ENCODE measurements at regions not wholly inside any gene's neighbourhood (a gene's known extent, or its start where the extent isn't known, plus 50 kb on each side); places are given as distances from the start of the nearest gene placed in this dataset.
"Not testable (repeated sequence)": the region's sequence is repeated elsewhere in the genome, so short reads cannot be mapped to it uniquely, and the experiment has no call there.

GRCh38 chr13:61215116-61215515, 200.5 kb downstream of the PCDH20 start:
- no peak for DNase-seq

DNA sequence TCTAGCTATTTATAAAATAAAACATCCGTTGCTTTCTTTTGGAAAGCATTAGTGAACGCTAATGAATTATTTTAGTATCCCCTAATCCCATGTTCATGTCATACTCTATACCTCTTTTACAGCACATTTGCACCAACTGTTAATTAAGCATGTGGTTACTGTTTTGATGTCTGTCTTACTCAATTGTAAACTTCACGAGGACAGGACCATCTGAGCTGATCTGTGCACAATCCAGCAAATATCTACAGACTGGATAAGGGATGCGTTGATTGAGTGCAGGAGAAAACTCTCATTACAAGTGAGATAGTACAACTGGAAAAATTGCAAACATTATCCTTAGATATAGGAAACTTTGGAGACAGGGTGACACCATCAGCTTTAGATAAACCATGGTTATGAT, 201.1 kb downstream of the PCDH20 start:
- DNase-seq = no peak

DNA sequence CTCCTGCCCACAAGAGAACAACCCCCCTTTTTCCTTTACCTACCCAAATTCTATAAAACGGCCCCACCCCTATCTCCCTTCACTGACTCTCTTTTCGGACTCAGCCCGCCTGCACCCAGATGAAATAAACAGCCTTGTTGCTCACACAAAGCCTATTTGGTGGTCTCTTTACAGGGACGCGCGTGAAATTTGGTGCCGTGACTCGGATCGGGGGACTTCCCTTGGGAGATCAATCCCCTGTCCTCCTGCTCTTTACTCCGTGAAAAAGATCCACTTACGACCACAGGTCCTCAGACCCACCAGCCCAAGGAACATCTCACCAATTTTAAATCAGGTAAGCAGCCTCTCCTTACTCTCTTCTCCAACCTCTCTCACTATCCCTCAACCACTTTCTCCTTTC, 209.8 kb downstream of the PCDH20 start:
- not testable (repeated sequence) for DNase-seq

DNA sequence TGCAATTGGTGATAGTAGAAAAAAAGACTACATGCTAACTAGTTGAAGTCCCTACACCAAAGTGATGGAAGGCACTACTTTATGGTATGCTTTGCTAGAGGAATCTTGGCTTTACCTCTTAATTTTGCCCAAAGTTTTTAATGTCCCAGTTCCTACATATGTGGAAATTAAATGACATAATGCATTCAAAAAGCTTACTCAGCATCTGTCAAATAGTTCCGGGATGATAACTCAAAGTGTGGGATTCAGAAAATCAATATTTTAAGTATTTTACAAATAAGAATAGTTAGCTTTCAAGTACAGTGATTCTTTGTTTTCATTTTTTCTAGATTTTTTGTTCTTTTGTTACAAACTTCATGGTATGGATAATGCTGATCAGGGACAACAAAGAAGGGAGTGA, 211.6 kb downstream of the PCDH20 start:
- DNase-seq = no peak

GRCh38 chr13:61202042-61202441, 213.6 kb downstream of the PCDH20 start:
- no peak for DNase-seq

GRCh38 chr13:61192826-61193225, 222.8 kb downstream of the PCDH20 start:
- DNase-seq = no peak

GRCh38 chr13:61188057-61188456, 227.6 kb downstream of the PCDH20 start:
- no peak for DNase-seq

DNA sequence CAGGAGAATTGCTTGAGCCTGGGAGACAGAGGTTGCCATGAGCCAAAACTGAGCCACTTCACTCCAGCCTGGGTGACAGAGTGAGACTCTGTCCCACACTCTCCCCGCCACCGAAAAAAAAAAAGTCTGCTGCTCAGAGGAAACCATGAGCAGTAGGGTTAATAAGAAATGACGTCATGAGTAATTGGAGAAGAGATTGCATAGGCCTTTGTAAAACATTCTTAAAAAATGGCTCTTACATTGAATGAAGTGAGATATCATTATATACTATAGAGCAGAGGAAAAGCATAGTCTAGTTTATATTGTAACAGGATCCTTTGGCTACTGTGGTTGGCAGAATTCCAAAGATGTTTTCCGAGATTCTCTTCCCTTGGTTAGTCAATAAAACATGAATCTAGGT, 228.2 kb downstream of the PCDH20 start:
- DNase-seq = no peak

GRCh38 chr13:61183670-61184069, 232.0 kb downstream of the PCDH20 start:
- DNase-seq = no peak

DNA sequence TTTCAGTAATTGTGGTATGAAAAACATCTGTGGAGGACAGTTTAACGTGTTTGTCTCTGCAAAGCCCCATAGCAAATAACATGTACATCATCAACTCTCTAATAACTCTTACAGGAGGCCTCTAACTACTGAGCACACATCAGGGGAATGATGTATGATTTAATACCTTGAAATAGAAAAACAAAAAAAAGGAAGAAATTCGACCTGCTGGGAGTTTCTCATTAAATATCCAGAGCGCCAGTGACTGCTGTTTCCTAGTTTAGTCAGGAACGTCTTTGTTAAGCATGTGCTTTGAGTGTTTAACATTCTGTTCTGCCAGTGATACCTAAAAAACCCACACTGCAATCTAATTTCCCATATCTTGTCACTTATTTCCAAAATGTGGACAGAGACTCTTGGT, 235.4 kb downstream of the PCDH20 start:
- peak; percentile 12 for DNase-seq

DNA sequence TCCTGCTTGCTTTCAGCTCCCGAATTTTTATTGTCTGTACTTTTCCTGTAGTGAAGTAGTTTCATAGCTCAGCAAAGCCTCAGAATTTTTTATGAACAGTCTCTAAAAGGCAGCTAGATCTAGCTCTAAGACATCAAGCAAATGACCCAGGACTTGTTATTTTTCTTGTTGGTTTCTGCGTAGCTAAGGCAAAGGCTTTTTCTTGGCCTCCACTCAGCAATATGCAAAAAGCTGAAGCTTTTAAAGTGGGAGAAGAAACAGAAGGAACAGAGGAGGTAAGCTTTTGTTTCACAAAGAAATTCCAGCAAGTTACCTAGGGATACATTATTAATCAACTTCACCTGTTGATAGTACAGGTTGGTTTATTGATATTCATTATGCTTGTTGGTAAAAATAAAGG, 235.9 kb downstream of the PCDH20 start:
- DNase-seq = peak; percentile 13

- no peak for DNase-seq
Measured at GRCh38 chr13:61170856-61171255, 244.8 kb downstream of the PCDH20 start.

DNA sequence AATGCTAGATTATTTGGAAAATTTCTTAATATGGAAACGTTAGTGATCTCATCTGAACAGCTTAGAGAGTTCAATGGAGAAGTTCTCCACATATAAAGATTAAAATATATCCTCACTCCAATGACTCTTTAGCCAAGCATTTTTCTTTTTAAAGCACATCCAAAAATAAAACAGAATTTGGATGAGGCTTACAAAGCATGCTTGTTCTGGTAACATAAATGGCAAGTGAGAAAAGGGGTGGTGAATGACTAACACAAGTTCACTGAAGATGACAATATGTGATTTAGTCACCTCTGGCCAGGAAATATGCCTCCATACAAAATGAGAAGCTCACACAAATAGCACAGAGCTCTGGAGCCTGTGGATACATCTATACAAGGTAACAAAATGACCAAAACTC, 253.0 kb downstream of the PCDH20 start:
- DNase-seq = no peak

DNA sequence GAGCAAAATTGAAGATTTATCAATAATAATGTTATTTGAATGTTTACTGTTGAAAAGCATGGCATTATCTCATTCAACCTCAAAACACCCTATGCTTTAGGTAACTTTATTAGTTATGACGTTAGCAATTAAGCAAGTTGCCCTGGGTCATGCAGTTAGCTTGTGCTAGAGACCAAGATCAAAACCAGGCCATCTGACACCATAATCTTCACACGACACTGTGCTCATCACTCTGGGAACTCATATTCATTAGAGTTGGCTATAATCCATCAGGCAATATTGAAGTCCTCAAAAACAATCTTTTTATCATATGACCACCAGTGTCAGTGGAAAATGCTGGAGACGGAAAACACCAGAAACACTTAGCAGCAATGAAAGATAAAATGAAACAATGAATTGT, 253.5 kb downstream of the PCDH20 start:
- DNase-seq = no peak

DNA sequence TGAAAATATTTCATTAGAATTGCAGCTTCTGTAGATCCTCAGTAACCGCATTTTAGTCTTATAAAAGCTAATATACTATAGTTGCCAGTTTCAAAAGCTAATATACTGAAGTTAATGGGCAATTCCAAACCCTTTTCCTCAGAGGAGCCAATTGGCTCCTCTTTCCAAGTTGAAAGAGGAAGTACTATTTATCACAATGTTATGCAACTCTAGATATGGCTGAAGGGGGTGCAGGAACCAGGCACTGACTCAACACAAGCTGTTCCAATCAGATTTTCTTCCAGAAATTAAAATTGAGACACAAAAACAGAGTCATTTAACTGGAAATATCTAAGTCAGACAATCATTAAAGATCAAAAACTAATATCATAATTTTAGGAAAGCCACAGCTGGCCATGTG, 258.9 kb downstream of the PCDH20 start:
- DNase-seq = no peak

DNA sequence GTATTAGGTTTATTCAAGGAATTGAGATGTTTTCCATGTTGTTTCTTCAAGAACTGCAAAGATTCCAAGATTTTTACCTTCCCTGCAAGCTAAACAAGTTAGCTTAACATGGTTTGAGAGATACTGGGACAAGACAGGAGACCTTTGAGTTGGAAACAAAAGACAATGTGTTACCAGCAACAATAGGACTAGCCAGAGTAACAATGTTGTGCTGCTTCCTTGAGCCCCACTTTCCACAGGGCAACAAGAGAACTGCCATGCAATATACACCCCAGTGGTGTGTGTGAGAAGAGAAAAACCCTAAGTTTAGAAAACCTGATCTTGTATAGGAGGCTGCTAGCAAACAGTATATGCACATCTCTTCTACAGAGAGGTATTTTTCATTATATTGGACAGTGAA, 264.6 kb downstream of the PCDH20 start:
- no peak for DNase-seq

GRCh38 chr13:61149331-61149730, 266.3 kb downstream of the PCDH20 start:
- DNase-seq = no peak

GRCh38 chr13:61148691-61149315, 266.8 kb downstream of the PCDH20 start:
- no peak for DNase-seq

DNA sequence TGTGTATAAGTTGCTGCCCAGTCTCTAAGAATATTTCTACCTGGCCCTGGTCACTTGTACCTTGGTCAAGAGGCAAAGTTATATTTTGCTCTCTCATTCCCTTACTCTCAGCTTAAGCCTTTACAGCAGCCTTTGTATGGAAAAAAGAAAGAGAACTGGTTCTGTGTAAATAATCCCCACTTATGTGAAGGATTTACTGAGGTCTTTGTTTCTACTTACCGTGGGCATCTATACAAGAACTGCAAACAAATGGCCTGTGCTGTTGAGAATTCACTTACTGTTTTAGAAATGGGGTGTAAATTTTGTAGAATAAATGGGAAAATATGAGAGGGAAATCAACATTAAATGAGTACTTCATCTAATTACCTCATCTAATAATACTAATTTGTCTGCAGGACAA, 267.4 kb downstream of the PCDH20 start:
- no peak for DNase-seq

DNA sequence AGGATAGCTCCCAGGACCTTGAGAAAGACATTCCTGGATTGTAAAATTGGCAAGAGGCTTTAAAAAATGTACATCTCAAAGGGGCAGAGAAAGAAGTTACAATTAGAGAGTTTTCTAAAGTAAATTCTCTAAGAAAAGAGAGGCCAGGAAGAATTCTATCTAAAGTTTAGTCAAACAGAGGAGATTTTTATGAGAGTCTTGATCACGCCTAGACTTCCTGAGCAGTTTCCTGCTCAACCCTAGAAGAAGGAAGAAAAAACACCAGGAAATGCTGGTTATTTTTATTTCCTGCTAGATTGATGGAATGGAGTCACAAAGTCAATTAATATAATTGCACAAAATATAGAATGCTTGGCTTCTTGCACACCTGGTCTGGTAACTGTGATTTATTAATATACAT, 269.1 kb downstream of the PCDH20 start:
- no peak for DNase-seq

- no peak for DNase-seq
Measured at GRCh38 chr13:61146158-61146557, 269.5 kb downstream of the PCDH20 start.

GRCh38 chr13:61144834-61145593, 270.6 kb downstream of the PCDH20 start:
- DNase-seq = no peak

GRCh38 chr13:61144301-61144700, 271.3 kb downstream of the PCDH20 start:
- DNase-seq = no peak

DNA sequence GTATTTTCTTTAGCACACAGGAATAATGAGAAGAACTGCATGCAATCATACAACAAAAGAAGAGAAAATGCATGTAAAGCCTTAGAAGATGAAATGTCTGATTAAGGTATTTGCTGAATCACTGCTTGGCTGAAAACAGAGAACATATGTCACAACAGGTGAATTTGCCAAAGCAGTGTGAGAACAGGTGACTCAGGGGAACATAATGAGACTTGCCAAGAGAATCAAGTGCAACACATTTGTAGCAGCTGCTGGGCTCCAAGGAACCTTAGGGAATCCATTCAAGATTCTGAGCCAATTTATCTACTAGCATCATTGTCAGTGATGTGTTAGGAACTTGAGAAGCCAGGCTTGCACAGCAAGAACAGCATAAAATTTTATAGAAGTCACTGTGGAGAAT, 273.1 kb downstream of the PCDH20 start:
- DNase-seq = no peak

All from left kidney (tissue), 1 donor.